Activated naive CD8-positive, alpha-beta T cell treated with anti-CD3 and anti-CD28 coated beads, Interleukin-2, amount 10 ng/mL, durations not matched to agents 7 days and 5 days (primary cell): ENCODE measurements at regions not wholly inside any gene's neighbourhood (a gene's known extent, or its start where the extent isn't known, plus 50 kb on each side); places are given as distances from the start of the nearest gene placed in this dataset.

Experiments
- ATAC-seq: fragments of 150-1000 bp; cut with Tn5 transposase; one replicate; pipeline ENCODE4 v1.10.0; 2021; ENCODE audit warnings: low read depth, moderate library complexity
- POLR2A ChIA-PET: fragments of 350-600 bp; sonication (Branson Sonifier 250); formaldehyde crosslinking; loops from one replicate; lab custom pipeline; 2021; ENCODE audit warnings: antibody characterized with exemption; lab: Charles Lee
- DNase-seq: peaks from one replicate; pipeline ENCODE4 v3.0.0; 2021
- H3K27ac Mint-ChIP-seq: one replicate; pipeline ENCODE4 v1.8.0; 2022; ENCODE audit warnings: mild to moderate bottlenecking, mixed read lengths
- H3K27me3 Mint-ChIP-seq: one replicate; pipeline ENCODE4 v1.8.0; 2022; ENCODE audit warnings: mild to moderate bottlenecking, moderate library complexity, mixed read lengths
- H3K36me3 Mint-ChIP-seq: one replicate; pipeline ENCODE4 v1.8.0; 2021; ENCODE audit warnings: mild to moderate bottlenecking, mixed read lengths
- H3K4me1 Mint-ChIP-seq: one replicate; pipeline ENCODE4 v1.8.0; 2021; ENCODE audit warnings: mixed read lengths
- H3K4me3 Mint-ChIP-seq: one replicate; pipeline ENCODE4 v1.8.0; 2022; ENCODE audit warnings: mild to moderate bottlenecking, moderate library complexity, mixed read lengths
- H3K9me3 Mint-ChIP-seq: one replicate; pipeline ENCODE4 v1.8.0; 2021; ENCODE audit warnings: mixed read lengths

DNA sequence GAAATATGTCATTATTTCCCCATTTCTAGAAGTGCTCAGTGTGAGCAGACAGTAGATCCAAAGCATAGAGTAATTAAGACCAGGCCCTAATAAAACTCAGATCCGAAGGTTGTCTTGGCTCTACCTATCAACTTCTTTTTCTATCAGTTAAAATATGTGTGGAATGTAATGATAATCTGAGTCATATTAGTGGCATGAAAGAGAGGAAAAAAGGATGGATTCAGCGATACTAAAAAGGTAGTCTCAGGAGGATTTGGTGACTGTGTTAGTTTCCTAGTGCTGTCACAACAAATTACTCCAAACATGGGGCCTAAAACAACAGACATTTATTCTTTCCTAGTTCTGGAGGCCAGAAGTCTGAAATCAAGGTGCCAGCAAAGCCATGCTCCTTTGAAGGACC is 103.7 kb upstream of the NABP1 start:
- DNase-seq (no peak), ATAC-seq (no peak)
- Mint-ChIP-seq H3K9me3 (no peaks in the 10 kb centered on the region), H3K27ac (no peak overlapping the region), H3K27me3 (peaks cover 23% of the 10 kb centered on the region), H3K4me1 (peaks cover 23% of the 10 kb centered on the region), H3K4me3 (no peak overlapping the region), H3K36me3 (no peaks in the 10 kb centered on the region)
- POLR2A ChIA-PET = interaction anchor here (2.5 kb wide), 1 partner anchor 103 kb away, joined by 11 read pairs; the partner anchor contains the start of gene NABP1

GRCh38 chr2:191577605-191578004 is 100.3 kb upstream of the NABP1 start:
- peaks cover 5% of the 10 kb centered on the region for H3K4me1 Mint-ChIP-seq

GRCh38 chr2:191578031-191578430 is 99.9 kb upstream of the NABP1 start:
- no peaks in the 10 kb centered on the region for H3K9me3 Mint-ChIP-seq
- no peak overlapping the region for H3K27ac Mint-ChIP-seq
- H3K27me3 Mint-ChIP-seq = peaks cover 16% of the 10 kb centered on the region
- no peak overlapping the region for H3K4me3 Mint-ChIP-seq
- POLR2A ChIA-PET = interaction anchor here (1.0 kb wide), 1 partner anchor 99 kb away, joined by 4 read pairs; the partner anchor contains the start of gene NABP1
- ATAC-seq = no peak
- no peak for DNase-seq
- H3K36me3 Mint-ChIP-seq = no peaks in the 10 kb centered on the region
- H3K4me1 Mint-ChIP-seq = peaks cover 4% of the 10 kb centered on the region

More at GRCh38 chr2:191577605-191578004, 100.3 kb upstream of the NABP1 start:
- ATAC-seq = no peak
- POLR2A ChIA-PET = interaction anchor here (1.0 kb wide), 1 partner anchor 100 kb away, joined by 4 read pairs; the partner anchor contains the start of gene NABP1
- no peak overlapping the region for H3K4me3 Mint-ChIP-seq
- no peak for DNase-seq
- no peaks in the 10 kb centered on the region for H3K9me3 Mint-ChIP-seq
- no peak overlapping the region for H3K27ac Mint-ChIP-seq
- H3K36me3 Mint-ChIP-seq = no peaks in the 10 kb centered on the region
- peaks cover 16% of the 10 kb centered on the region for H3K27me3 Mint-ChIP-seq

GRCh38 chr2:191580581-191580980 is 97.4 kb upstream of the NABP1 start:
- Mint-ChIP-seq H3K27me3 (peaks cover 16% of the 10 kb centered on the region), H3K27ac (no peak overlapping the region), H3K9me3 (no peaks in the 10 kb centered on the region), H3K4me1 (no peaks in the 10 kb centered on the region), H3K4me3 (no peak overlapping the region), H3K36me3 (no peaks in the 10 kb centered on the region)
- no peak for DNase-seq
- no peak for ATAC-seq
- POLR2A ChIA-PET = no interaction called here

DNA sequence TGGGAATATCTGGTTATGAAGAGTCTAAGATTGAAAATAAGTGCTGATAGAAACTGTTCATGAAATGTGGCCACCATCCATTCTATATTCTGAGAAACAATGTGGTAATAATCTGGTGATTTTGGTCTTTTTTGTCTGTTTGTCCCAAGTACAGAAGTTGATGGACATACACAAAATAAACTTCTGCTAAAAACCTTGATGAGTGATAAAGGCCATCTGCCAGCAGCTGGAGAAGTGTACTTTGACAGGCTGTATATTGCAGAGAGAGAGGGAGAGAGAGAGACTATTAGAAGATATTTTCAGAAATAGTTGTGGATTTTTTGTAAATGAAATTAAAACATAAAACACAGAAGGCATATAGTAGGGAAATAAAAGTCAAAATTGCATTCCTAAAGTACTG is 96.9 kb upstream of the NABP1 start:
- Mint-ChIP-seq H3K9me3 (no peaks in the 10 kb centered on the region), H3K4me3 (no peak overlapping the region), H3K27me3 (peaks cover 18% of the 10 kb centered on the region), H3K36me3 (no peaks in the 10 kb centered on the region), H3K4me1 (peaks cover 1% of the 10 kb centered on the region), H3K27ac (no peak overlapping the region)
- DNase-seq = no peak
- ATAC-seq = no peak
- POLR2A ChIA-PET = no interaction called here

DNA sequence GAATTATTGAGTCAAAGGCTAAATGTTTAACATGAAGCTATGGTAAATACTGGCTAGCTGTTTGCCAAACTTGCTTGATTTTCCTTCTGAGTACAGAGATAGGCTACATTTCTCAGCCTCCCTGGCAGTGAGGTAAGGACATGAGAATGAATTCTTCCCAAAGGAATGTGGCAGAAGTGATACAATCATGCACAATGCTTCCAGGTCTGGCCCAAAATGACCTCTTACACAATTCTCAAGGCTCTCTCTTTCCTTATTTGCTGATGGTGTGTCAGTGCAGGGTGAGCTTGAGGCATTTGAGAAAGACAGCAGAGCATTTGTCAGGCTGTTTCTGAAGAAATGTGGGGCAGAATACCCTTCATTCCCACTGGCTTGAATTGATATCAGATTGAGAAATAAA is 95.6 kb upstream of the NABP1 start:
- H3K4me1 Mint-ChIP-seq = peaks cover 1% of the 10 kb centered on the region
- H3K4me3 Mint-ChIP-seq = no peak overlapping the region
- POLR2A ChIA-PET = no interaction called here
- no peak for ATAC-seq
- no peaks in the 10 kb centered on the region for H3K36me3 Mint-ChIP-seq
- H3K27ac Mint-ChIP-seq = no peak overlapping the region
- no peaks in the 10 kb centered on the region for H3K9me3 Mint-ChIP-seq
- no peak for DNase-seq
- H3K27me3 Mint-ChIP-seq = peaks cover 11% of the 10 kb centered on the region

- H3K4me3 Mint-ChIP-seq = no peak overlapping the region
- peaks cover 1% of the 10 kb centered on the region for H3K9me3 Mint-ChIP-seq
- H3K4me1 Mint-ChIP-seq = peaks cover 4% of the 10 kb centered on the region
- peaks cover 3% of the 10 kb centered on the region for H3K27me3 Mint-ChIP-seq
- ATAC-seq (no peak), DNase-seq (no peak)
- H3K36me3 Mint-ChIP-seq = no peaks in the 10 kb centered on the region
- H3K27ac Mint-ChIP-seq = no peak overlapping the region
- POLR2A ChIA-PET = no interaction called here
These were observed 86.9 kb upstream of the NABP1 start for GRCh38 chr2:191591025-191591424.

DNA sequence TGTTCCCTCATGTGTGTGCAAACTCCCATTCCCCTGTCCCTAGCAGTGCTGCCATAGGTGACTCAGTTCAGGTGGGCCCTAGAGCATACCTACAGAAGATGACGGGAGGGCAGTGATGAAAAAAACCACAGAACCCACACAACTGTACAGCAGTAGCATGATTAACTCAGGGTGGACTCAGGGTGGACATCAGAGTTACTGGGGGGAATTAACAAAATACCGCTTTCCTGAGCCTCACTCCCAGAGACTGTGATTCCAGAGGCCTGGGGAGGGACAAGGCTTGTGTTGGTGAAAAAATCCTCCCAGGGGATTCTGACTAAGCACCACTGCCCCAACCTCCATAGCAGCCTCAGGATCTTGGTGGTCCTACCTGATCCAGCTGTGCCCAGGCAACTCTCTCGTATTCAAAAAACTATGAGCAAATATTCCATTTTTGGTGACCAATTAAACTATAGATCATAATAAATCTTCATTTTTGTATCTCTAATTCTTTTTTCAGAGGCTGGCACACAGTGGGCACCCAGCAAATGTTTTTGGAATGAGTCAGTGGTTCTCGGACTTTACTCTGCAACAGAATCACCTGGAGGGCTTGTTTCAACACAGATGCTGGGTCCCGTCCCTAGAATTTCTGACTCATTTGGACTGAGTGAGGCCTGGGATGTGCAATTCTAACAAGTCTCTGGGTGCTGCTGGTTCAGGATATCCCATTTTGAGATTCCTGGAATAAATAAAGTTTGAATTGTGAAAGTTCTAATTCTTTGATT is 84.1 kb upstream of the NABP1 start:
- Mint-ChIP-seq H3K36me3 (no peaks in the 10 kb centered on the region), H3K4me1 (no peaks in the 10 kb centered on the region), H3K27ac (no peak overlapping the region), H3K4me3 (no peak overlapping the region), H3K9me3 (peaks cover 1% of the 10 kb centered on the region), H3K27me3 (peaks cover 5% of the 10 kb centered on the region)
- POLR2A ChIA-PET = no interaction called here
- ATAC-seq = no peak
- no peak for DNase-seq

GRCh38 chr2:191597186-191597751 is 80.7 kb upstream of the NABP1 start:
- Mint-ChIP-seq H3K4me3 (no peak overlapping the region), H3K36me3 (no peaks in the 10 kb centered on the region)

GRCh38 chr2:191598296-191598695 is 79.6 kb upstream of the NABP1 start:
- no peak for ATAC-seq
- no peaks in the 10 kb centered on the region for H3K9me3 Mint-ChIP-seq
- peaks cover 3% of the 10 kb centered on the region for H3K27me3 Mint-ChIP-seq
- DNase-seq = no peak
- no peaks in the 10 kb centered on the region for H3K36me3 Mint-ChIP-seq
- POLR2A ChIA-PET = no interaction called here
- H3K4me1 Mint-ChIP-seq = peaks cover 6% of the 10 kb centered on the region
- H3K4me3 Mint-ChIP-seq = no peak overlapping the region
- no peak overlapping the region for H3K27ac Mint-ChIP-seq

More at GRCh38 chr2:191597186-191597751, 80.7 kb upstream of the NABP1 start:
- Mint-ChIP-seq H3K27me3 (peaks cover 3% of the 10 kb centered on the region), H3K4me1 (peaks cover 6% of the 10 kb centered on the region), H3K27ac (no peak overlapping the region), H3K9me3 (no peaks in the 10 kb centered on the region)
- ATAC-seq (no peak), DNase-seq (no peak)
- POLR2A ChIA-PET = no interaction called here

- no peak overlapping the region for H3K27ac Mint-ChIP-seq
- no peak overlapping the region for H3K4me3 Mint-ChIP-seq
- no peak for ATAC-seq
- no peak for DNase-seq
- peaks cover 3% of the 10 kb centered on the region for H3K27me3 Mint-ChIP-seq
- H3K36me3 Mint-ChIP-seq = no peaks in the 10 kb centered on the region
- H3K4me1 Mint-ChIP-seq = peaks cover 6% of the 10 kb centered on the region
- POLR2A ChIA-PET = no interaction called here
- no peaks in the 10 kb centered on the region for H3K9me3 Mint-ChIP-seq
These were observed 76.9 kb upstream of the NABP1 start for GRCh38 chr2:191601060-191601459.

DNA sequence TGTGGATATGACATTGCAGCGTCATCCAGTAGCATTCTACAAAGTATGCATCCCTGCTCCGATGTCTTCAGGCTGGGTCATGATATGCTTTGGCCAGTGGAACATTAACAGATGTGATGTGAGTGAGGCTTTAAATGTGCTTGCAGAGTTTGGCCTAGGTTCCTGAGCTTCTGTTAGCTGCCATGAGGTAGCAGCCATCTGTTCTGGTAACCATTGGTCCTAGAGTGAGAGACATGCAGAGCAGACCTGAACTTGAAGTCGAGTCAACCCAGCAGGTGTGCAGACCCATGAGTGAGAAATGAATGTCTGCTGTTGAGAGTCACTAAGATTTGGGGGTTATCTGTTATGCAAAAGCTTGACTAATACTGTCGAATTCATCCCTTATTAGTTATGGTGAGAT is 73.8 kb upstream of the NABP1 start:
- Mint-ChIP-seq H3K4me1 (peaks cover 8% of the 10 kb centered on the region), H3K27me3 (peaks cover 3% of the 10 kb centered on the region), H3K27ac (no peak overlapping the region), H3K4me3 (no peak overlapping the region), H3K9me3 (no peaks in the 10 kb centered on the region), H3K36me3 (peaks cover 1% of the 10 kb centered on the region)
- DNase-seq = no peak
- POLR2A ChIA-PET = interaction anchor here (1.0 kb wide), 1 partner anchor 73 kb away, joined by 5 read pairs; the partner anchor contains the start of gene NABP1
- no peak for ATAC-seq

DNA sequence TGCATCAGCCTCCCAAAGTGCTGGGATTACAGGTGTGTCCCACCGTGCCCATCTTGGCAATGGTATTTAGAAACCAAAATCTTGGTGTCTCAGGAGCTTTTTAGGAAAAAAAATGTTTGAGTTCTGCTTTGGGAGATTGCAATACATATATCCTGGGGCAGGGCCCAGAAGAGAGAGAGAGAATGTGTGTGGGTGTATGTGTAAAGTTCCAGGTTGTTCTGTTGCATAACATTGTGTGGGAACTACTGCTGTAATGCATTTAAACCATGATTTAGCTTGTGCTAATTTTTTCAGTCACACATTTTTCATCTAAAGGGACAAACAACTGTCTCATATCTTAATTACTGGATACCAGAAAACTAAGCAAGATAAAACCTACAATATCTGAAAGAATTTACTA is 70.8 kb upstream of the NABP1 start:
- no peak for DNase-seq
- POLR2A ChIA-PET = no interaction called here
- Mint-ChIP-seq H3K4me1 (peaks cover 2% of the 10 kb centered on the region), H3K36me3 (peaks cover 1% of the 10 kb centered on the region), H3K27me3 (peaks cover 3% of the 10 kb centered on the region), H3K4me3 (no peak overlapping the region), H3K27ac (no peak overlapping the region), H3K9me3 (no peaks in the 10 kb centered on the region)
- no peak for ATAC-seq

GRCh38 chr2:191610756-191611155 is 67.2 kb upstream of the NABP1 start:
- POLR2A ChIA-PET = interaction anchor here (1.2 kb wide), 1 partner anchor 67 kb away, joined by 6 read pairs; the partner anchor contains the start of gene NABP1
- Mint-ChIP-seq H3K4me1 (peaks cover 3% of the 10 kb centered on the region), H3K27ac (no peak overlapping the region), H3K9me3 (peaks cover 2% of the 10 kb centered on the region), H3K4me3 (no peak overlapping the region), H3K36me3 (peaks cover 6% of the 10 kb centered on the region), H3K27me3 (peaks cover 3% of the 10 kb centered on the region)
- ATAC-seq (no peak), DNase-seq (no peak)
